Mammary epithelial cell (primary cell): ENCODE measurements at regions not wholly inside any gene's neighbourhood (a gene's known extent, or its start where the extent isn't known, plus 50 kb on each side); places are given as distances from the start of the nearest gene placed in this dataset.
"Not testable (repeated sequence)": the region's sequence is repeated elsewhere in the genome, so short reads cannot be mapped to it uniquely, and the experiment has no call there.

Experiments used
- EZH2 ChIP-seq: IDR thresholded peaks from 2 replicates; pipeline ENCODE4 v1.6.1; 2012; ENCODE audit warnings: low read length, inconsistent platforms, borderline replicate concordance
- TF ChIP-seq, protein P1 (sequence below), 2 donors: IDR thresholded peaks in 1 of 2; conservative IDR thresholded peaks in 1 of 2; 2 replicates each; pipeline ENCODE4 v1.5.1; 2011 to 2012; ENCODE audit warnings: inconsistent platforms in 2 of 2, low read length in 2 of 2, mild to moderate bottlenecking in 2 of 2, control low read depth in 1 of 2, low read depth in 1 of 2; ENCODE audit not compliant: insufficient read depth in 1 of 2; ENCODE audit errors: extremely low read depth in 1 of 2

DNA sequence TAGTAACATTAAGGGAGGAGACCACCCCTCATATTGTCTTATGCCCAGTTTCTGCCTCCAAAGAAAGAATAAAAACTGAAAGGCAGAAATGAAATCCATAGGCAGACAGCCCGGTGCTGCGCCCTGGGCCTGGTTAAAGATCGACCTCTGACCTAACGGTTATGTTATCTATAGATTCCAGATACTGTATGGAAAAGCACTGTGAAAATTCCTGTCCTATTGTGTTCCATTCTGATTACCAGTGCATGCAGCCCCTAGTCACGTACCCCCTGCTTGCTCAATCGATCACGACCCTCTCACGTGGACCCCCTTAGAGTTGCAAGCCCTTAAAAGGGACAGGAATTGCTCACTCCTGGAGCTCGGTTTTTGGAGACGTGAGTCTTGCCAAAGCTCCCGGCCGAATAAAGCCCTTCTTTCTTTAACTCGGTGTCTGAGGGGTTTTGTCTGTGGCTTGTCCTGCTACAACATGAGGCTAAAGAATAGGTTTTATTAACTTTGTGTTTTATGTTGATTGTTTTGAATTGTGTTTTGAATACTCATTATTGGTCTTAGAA lies 121.4 kb upstream of the XIRP2 start:
- TF ChIP-seq, protein P1, sequence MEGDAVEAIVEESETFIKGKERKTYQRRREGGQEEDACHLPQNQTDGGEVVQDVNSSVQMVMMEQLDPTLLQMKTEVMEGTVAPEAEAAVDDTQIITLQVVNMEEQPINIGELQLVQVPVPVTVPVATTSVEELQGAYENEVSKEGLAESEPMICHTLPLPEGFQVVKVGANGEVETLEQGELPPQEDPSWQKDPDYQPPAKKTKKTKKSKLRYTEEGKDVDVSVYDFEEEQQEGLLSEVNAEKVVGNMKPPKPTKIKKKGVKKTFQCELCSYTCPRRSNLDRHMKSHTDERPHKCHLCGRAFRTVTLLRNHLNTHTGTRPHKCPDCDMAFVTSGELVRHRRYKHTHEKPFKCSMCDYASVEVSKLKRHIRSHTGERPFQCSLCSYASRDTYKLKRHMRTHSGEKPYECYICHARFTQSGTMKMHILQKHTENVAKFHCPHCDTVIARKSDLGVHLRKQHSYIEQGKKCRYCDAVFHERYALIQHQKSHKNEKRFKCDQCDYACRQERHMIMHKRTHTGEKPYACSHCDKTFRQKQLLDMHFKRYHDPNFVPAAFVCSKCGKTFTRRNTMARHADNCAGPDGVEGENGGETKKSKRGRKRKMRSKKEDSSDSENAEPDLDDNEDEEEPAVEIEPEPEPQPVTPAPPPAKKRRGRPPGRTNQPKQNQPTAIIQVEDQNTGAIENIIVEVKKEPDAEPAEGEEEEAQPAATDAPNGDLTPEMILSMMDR (conservative IDR thresholded peaks at IDR 0.05 in 1 of 2, IDR thresholded peaks at IDR 0.05 in 1 of 2; ENCODE audit: extremely low read depth in 1 of 2, insufficient read depth in 1 of 2, low read depth in 1 of 2, low read length in 2 of 2), result not testable (repeated sequence)
- not testable (repeated sequence) for TF ChIP-seq EZH2
